ENCODE measurements at regions not wholly inside any gene's neighbourhood (a gene's known extent, or its start where the extent isn't known, plus 50 kb on each side); places are given as distances from the start of the nearest gene placed in this dataset.

DNA sequence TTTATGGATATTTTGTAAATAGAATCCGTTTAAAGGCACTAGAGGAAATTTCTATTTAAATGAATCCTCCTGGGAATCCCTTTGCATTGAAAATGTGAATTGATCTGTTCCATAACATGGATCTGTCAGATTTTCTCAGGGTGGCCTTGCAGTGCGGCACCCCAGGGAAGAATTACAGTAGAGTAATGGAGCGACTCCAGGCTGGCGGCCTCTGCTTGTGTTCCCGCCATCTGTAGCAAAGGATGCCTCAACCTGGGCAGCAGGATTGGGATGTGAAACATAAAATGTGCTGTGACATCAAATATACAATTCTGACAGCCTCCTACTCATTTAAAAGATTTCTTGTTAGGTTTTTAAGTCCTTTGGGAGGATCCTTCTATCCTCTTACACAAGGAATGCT is 115.9 kb downstream of the RHOU start:
- TF ChIP-seq, protein P1, sequence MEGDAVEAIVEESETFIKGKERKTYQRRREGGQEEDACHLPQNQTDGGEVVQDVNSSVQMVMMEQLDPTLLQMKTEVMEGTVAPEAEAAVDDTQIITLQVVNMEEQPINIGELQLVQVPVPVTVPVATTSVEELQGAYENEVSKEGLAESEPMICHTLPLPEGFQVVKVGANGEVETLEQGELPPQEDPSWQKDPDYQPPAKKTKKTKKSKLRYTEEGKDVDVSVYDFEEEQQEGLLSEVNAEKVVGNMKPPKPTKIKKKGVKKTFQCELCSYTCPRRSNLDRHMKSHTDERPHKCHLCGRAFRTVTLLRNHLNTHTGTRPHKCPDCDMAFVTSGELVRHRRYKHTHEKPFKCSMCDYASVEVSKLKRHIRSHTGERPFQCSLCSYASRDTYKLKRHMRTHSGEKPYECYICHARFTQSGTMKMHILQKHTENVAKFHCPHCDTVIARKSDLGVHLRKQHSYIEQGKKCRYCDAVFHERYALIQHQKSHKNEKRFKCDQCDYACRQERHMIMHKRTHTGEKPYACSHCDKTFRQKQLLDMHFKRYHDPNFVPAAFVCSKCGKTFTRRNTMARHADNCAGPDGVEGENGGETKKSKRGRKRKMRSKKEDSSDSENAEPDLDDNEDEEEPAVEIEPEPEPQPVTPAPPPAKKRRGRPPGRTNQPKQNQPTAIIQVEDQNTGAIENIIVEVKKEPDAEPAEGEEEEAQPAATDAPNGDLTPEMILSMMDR (IDR thresholded peaks at IDR 0.05): no peak
- TF ChIP-seq POLR2A (IDR thresholded peaks at IDR 0.05) (no peak), POLR2AphosphoS5 (IDR thresholded peaks at IDR 0.05) (no peak)

All from breast epithelium (tissue), 3 donors.